ENCODE measurements at regions not wholly inside any gene's neighbourhood (a gene's known extent, or its start where the extent isn't known, plus 50 kb on each side); places are given as distances from the start of the nearest gene placed in this dataset.

DNA sequence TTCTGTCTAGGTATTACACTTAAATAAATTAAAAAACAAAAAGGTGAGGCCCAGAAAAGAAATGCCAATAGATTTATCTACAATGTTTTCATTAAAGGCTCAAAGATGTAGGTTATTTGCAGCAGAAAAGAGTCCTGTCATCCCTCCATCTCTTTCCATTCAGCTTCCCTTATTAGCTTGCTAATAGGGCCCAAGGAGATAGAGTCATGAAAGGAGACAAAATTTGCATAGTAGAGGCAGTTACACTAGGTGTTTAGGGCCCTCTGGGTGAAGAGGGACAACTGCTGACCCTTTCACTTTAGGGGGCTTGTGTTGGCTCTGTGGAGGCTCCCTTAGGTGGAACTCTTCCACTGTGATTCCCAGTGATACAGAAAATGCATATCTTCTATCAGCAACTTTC is 58.4 kb upstream of the TACR3 start:
- TF ChIP-seq, protein P1, sequence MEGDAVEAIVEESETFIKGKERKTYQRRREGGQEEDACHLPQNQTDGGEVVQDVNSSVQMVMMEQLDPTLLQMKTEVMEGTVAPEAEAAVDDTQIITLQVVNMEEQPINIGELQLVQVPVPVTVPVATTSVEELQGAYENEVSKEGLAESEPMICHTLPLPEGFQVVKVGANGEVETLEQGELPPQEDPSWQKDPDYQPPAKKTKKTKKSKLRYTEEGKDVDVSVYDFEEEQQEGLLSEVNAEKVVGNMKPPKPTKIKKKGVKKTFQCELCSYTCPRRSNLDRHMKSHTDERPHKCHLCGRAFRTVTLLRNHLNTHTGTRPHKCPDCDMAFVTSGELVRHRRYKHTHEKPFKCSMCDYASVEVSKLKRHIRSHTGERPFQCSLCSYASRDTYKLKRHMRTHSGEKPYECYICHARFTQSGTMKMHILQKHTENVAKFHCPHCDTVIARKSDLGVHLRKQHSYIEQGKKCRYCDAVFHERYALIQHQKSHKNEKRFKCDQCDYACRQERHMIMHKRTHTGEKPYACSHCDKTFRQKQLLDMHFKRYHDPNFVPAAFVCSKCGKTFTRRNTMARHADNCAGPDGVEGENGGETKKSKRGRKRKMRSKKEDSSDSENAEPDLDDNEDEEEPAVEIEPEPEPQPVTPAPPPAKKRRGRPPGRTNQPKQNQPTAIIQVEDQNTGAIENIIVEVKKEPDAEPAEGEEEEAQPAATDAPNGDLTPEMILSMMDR (IDR thresholded peaks at IDR 0.05; ENCODE audit: low read depth, low read length), result no peak

DNA sequence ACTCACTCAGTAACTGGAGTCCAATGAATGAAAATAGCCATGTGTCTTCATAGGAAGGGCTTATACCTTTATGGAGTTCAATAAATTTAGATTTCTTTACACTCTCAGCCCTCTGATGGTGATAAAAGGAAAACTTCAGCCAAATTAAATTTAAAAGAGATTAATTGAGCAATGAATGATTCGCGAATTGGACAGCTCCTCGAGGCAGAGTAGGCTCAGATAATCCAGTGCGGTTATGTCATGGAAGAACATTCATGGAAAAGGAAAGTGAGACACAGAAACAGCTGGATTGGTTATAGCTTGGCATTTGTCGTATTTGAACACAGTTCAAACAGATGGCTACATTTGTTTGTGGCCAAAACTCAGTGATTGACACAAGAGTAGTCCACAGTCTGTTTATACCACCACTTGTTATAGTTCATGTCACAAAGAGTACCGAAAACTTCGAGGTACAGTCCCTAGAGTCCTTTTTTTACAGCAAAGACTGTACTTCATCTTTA is 54.6 kb upstream of the TACR3 start:
- no peak overlapping the region for H3K4me3 ChIP-seq (ENCODE audit: low read depth, low read length)
- TF ChIP-seq, protein P1 (IDR thresholded peaks at IDR 0.05; ENCODE audit: low read depth, low read length), result no peak

More for the DNA sequence above, 58.4 kb upstream of the TACR3 start:
- no peak overlapping the region for H3K4me3 ChIP-seq (ENCODE audit: low read depth, low read length)

DNA sequence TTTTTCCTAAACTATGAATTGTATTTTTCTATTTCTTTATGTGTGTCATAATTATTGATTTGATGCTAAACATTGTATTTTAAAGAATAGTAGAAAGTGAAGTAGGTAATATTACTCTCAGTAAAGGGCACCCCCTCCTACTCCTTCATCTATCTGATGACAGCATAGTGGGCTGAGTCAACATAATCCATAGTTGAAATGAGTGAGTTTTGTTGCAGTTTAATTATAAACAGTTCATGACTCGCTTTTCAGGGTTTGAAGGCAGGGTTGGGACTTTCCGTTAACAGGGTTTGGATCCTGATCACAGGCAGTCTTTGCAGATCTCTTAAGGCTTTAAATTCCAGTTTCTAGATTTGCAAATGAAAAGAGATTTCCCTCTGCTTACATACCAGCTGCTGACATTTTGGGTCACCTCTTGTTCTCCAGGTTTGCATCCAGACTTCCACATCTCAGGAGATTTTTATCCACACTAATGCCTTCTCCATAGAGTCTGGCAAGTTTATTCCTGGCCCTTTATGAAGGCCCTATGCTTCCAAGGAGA is 54.0 kb upstream of the TACR3 start:
- TF ChIP-seq, protein P1 (IDR thresholded peaks at IDR 0.05; ENCODE audit: low read depth, low read length), result no peak
- no peak overlapping the region for H3K4me3 ChIP-seq (ENCODE audit: low read depth, low read length)

All from WI38 (cell line).